ENCODE measurements at regions not wholly inside any gene's neighbourhood (a gene's known extent, or its start where the extent isn't known, plus 50 kb on each side); places are given as distances from the start of the nearest gene placed in this dataset.

DNA sequence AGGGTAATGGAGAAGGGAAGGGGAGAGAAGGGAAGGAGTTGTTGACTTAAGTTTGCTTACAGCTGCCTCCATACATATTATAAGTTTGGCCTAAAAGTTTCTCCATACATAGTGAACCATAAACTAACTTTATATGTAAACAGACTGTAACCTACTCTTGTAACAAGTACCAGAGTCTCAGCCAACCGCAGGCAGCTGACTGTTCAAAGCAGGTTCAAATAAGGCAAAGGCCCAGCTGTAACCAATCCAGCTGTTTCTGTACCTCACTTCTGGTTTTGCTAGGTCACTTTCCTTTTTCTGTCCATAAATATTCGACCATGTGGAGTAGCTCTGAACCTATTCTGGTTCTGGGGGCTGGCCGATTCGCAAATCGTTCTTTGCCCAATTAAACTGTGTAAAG, 591.2 kb downstream of the INSC start:
- DNase-seq, result no peak

DNA sequence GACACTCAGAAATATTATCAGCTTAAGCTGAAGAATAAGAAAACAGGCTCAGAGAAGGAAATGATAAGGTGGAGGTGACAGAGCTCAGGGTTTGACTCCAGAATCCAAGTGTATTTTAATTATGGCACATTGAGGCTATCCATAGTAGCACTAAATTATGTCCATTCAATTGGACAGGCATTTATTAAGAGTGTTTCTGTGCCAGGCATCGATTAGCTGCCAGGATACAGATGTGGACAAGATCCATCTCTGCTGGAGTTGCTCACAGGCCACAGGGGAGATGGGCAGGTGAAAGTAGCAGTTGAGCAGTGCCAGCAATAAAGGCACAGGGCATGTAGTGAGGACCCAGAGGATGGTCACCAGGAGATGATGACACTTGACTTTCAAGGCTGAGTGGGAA, 592.5 kb downstream of the INSC start:
- no peak for DNase-seq

DNA sequence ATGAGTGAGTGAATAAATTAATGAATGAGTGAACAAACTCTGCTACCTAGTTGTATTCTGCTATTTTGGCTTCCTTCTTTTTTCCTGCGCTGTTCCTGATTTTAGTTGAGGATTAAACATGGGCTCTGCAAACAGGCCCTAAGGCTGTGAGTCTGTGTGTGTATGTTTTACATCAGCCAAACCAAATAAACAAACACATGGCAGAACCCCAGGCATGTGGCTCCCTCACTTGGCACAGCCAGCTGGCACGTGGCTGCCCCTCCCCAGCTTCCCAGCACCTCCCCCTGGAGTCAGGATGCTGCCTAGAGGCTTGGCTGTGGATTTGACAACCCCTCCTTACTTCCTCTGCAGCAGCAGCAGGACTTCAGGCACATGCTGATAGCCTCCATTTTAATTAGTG, 593.2 kb downstream of the INSC start:
- DNase-seq, result no peak

DNA sequence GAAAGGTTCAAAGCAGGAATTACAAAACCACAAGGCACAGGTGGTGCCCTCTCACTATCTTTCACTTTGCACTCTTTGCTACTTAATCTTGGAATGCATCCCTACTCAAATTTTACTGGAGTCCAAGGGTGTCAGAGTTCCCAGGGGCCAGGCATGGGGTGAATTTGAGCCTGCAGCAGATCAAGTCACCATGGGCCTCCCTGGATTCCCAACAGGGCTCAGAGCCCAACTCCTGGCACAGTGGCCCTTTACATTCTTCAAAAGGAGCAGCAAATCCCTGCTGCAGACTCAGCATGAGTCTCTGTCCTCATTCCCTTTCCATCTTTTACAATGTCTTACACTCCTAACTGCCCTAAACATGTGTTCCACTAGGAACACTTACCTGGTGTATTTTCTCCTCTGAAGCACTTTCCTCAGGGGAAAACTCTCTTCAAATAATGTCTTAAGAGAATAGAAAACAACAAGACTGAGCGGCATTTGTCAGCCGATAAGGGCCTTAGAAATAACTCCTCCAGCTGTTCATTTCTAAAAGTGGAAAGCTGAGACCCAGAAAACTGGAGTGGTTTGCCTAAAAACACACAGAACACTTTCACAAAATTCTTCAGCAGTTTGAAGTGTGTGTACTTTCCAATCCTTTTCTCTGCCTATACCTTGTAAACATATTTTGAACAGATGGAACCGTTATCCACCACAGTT, 596.0 kb downstream of the INSC start:
- no peak for DNase-seq

DNA sequence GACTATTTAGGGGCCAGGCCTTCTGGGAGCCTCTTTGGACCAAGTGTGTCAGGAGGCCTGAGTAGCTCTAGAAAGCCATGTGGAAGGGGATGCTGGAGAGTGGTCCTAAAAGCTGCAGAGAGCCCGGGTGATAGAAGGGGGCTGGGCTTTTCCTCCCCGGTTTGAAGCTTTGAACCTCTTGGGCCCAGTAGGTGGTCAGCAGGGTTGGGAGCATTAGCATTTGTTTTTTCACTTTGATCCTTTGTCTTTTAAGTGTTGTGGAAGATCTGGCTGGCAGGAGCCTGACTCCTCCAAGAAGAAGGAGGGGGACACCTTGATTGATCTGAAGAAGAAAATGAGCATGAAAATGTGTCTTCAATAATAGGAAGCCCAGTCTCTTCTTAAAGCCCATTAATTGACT, 596.6 kb downstream of the INSC start:
- DNase-seq, result no peak

DNA sequence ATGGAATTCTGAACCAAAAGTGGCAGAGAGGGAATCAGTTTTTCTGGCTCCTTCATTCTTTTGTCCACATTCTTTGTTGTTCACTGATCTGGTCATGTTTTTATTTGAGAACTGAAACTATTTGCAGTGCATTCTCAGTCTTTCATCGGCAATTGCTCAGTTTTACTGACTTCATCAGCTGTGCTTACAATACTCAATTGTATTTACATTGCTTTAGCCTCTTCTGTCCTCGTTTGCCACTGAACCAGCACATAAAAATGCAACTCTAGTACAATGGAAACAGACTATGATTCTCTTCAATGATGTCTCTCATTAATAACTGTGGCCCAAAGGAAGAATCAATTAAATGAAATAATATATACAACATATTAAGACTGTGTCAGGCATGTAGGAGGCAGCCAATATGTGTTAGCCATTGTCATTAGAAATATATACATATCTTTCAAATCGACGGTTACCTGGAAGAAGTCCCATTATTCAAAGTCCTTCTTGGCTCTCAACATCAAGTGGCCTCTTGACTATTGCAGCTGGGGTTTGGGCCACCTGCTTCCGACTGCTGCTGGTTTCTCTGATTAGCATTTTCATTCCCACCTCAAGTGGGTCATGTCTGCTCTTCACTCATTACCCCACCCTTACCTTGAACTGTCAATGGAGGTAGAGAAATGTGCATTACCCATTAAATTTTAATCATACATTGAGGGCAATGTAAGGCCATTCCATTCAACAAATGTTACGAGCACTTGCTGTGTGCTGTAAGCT, 600.1 kb downstream of the INSC start:
- DNase-seq, result no peak

DNA sequence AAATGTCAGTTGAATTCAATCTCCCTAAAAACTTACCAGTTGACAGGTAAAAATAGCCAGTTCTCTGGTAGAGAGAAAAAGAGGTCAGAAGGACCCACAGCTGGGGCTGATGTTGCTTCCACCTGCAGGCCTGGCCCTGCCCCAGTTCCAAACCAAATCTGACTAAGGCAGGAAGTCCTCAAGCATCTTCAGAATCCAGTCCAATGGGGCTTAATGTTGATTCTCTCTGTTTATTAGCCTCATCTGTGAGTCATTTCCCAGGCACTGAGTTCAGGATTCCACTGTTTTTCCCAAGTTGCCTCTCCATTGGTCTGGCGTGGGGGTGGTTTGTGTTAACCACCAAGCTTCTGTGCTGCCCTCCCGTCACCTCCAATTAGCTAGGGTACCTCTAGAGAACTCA, 601.8 kb downstream of the INSC start:
- no peak for DNase-seq

DNA sequence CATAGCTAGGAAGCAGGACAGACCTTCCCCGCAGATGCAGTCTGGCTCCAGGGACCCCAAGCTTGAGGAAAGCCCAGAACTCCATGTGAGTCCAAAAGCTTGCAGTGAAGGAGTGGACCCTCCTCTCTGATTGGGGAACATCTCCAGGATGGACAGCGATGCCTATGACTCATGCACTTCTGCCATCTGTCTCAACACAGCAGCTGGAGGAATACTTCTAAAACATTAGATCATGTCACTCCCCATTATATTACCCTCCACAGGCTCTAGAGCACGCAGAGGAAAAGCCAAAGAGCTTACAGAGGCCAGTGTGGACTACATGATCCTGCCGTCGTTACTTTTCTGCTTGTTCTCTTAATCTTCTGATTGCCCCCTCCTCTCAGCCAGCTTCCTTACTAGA, 605.7 kb downstream of the INSC start:
- DNase-seq, result no peak

DNA sequence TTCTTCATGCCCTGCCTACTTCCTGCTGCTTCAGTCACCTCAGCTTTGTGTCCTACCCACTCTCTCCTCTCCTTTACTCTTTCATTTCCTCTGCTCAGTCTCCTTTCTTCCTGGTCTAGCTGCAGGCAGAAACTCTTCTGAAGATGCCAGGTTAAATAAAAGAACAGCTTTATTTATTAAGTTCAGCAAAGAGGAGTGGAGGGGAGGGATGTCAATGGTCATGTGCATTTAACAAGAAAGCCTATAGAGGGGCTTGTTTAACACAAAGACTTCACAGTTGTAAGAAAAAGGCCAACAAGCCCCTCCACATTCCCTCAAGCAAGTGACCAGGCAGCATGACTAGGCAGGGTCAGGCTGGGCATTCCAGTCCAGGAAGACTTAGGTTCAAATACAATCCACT, 609.2 kb downstream of the INSC start:
- no peak for DNase-seq

DNA sequence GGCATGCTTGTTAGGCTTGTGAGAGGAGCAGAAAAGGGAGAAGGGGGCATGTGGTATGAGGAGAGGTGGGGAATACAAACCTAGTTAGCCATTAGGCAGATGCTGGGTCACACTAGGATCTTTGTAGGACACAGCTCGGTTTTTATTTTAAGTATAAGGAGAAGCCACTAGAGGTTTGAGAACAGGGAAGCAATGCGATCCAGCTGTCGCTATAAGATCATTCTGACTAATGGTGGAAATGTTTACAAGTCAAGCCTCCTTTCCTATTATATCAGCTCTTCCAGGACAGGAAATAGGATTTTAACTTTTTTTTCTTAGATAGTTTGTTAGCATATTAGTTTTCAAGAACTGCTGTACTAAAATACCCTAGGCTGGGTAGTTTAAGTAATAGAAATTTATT, 609.9 kb downstream of the INSC start:
- no peak for DNase-seq

DNA sequence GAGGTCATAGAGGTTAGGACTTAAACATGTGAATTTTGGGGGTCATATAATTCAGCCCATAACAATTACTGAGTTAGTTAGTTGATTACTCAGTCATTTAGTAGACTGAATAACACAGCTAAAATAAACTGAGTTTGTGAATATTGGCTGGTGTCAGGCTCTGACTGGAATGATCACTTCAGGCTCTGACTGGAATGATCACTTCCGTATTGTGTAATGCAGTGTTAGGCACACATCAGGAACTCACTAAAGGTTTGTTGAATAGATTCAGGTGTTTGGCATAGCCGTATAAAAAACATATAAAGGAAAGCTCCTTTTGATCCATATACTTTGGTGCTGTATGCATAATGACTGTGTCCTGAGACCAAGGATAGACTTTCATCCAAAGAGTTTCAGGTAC, 610.5 kb downstream of the INSC start:
- no peak for DNase-seq

DNA sequence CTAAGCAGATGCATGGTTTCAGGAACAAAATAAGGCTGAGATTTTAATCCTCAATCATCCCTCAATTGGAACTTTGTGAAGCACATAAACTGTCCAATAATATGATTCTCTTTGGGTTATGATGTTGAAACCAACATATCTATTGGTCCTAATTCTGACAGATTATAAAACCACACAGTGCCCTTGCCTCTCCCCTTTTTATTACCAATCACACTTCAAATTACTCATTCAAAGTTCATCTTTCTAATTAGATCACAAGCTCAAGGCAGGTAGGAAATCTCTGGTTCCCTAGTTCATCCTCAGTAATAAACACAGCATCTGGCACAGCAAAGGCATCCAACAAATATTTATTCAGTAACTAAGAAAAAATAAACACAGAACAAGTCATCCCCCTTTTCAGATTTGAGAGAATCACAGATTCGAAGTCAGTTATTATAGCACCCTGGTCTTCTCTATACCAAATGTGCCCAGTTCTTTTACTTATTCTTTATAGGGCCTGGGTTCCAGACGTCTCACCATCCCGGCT, 611.6 kb downstream of the INSC start:
- DNase-seq, result no peak

DNA sequence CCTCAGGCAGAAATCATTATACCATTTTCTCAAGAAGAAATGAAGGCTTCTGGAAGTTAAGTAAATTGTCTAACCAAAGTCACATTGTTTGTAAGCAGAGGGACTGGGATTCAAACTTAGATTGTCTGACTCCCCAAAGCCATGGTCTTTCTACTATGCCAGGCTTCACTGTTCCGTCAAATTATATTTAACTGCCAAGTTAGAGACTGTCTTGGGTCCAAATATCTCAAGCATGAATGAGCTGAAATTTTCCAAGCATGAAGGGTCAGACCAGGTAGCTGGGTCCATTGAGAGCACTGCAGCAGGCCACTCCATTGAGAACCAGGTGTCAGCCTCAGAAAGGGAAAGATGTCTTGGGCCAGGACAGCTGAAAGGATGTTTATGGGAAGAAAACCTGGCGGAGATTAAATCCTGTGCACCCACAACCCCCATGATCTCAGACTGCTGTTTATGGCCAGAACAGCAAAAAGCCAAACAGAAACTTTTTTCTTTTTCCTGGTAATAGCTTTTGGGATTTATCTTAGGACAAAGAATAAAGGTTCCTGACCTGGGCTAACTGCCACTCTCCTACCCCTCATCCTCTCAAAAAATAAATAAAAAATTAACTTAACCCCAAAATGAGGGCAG, 612.3 kb downstream of the INSC start:
- no peak for DNase-seq

DNA sequence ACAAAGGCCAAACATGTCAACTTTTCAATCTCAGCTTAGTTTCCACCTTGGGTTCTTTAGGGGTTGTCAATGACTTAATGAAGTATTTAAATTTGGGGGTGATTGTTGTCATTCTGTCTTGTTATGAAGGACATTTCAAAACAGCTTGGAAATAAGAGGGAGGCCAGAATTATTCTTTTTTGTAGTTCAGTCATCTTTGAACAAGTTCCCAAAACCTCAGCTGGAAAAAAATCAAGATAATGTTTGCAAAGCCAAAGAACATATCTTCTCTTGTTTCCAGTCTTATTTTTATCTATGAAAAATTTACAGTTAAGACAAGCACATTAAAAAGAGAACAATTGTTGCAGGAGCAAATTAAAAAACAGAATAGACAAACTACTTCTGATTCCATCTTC, 612.8 kb downstream of the INSC start:
- no peak for DNase-seq

DNA sequence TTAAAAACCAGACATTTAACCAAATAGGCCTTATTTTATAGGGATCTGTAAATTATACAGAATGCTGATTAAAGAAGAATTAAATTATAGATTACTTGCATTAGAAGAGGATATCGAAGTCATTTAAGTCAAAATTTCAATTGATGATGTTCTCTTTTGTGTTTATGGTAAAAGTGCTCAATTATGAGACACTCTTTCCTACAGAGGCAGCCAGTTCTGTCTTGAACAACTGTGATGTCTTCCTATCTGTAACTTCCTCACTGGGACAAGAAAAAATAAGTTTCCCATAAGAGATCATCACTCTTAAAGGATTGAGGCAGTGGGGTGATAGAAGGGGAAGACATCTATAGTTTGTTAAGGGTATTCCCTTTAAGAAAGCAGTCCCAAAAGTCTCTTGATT, 613.5 kb downstream of the INSC start:
- DNase-seq, result no peak

DNA sequence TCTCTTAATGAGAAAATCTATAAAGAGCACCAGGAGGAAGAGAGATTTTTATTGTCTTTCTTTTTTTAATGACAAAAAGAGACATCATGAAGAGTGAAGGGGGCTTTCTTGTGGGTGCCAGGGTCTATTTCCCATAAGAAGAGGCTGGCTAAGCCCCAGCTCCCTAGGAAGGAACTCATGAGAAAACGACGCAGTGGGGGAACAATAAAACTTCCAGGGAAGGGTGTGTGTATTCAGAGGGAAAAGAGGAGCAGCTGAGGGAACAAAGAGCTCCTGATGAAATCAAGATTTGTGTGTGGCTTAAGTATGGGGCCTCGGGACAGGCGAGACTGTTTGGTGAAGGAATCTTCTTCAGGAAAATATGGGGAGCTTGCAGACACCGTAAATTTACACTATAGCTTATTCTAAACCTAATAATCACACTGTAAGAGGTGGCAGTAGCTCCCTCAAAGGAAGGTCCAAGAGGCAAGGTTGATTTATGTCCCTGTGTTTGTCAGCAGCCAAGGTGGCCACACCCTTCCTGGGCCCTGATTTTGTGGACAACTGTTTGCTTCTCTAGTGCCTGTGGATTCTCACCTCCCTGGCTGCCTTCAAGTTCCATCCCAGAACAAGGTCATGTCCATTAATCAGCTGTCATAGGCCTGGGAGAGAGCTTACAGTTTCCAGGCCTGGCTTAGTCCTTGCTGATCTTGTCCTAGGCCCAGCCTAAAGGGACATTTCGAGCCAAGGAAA, 615.7 kb downstream of the INSC start:
- DNase-seq, result no peak

DNA sequence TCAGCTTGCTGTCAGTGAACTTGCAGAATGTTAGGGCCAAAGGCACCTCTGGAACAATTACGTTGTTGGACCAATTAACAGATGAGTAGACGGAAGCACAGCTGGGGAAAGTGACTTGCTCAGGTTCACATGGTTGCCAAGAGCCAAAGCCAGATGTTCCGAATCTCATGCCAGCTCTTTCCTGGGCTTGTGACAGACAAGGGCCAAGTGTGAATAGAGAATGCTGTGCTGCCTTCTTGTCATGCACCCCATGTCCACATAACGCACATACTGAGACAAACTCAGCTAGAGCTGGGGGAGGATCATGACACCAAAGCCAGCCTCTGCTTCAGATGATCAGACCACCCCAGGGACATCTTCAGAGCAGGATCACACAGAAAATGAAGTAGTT, 616.3 kb downstream of the INSC start:
- no peak for DNase-seq

DNA sequence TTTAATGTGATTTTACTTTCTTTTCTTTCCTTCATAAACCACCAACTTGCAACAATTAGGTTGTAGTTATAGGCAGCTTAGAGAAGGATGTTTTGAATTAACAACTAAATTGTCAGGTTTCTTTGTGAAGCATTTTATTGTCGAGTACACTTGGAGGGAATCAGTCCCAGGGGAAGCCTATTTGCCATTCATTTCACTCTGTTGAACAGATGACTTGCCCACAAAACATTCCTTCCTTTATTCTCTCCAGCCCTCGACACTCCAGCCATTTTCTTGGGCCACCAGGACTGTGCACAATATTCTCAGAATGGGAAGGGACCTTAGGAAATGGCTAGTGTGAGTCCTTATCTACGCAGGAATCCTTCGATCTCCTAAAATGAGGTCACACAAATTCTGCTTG, 620.6 kb downstream of the SOX6 start:
- DNase-seq, result no peak

DNA sequence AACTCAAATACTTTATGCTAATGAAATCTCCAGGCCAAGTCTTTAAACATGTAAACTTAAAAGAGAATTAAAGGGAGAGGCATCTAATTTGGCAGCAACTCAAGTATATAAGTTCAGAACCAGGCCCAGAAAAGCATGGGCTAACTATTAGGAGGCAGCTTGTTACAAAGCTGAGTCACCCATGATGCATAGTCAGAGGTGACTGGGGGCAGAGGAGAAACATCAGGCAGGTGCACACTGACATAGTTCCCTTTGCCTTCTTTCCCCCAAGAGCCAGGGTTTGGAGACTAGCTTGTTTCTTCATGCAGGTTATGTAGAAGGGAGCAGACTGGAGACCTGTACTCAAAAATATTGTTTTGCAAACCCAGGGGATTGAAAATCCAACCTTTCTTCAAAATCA, 619.0 kb downstream of the SOX6 start:
- no peak for DNase-seq

DNA sequence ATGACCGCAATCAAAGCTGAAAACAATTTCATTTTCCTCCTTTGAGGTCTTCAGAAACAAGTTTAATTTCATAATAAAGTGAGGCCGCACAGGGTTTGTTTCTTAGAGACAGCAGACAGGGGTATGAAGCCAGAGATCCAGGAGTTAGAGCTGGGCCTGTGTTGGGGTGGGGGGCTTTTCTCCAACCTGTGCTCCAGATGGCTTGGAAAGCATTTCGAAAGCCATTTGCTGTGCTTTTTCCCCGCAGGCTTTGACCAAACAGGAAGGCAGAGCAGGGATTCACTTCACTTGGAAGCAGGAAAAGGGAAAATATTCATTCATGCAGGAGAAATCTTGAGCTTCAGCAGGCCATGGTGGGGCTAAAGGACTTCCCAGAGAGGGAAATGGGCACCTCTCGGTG, 617.4 kb downstream of the SOX6 start:
- DNase-seq, result no peak

DNA sequence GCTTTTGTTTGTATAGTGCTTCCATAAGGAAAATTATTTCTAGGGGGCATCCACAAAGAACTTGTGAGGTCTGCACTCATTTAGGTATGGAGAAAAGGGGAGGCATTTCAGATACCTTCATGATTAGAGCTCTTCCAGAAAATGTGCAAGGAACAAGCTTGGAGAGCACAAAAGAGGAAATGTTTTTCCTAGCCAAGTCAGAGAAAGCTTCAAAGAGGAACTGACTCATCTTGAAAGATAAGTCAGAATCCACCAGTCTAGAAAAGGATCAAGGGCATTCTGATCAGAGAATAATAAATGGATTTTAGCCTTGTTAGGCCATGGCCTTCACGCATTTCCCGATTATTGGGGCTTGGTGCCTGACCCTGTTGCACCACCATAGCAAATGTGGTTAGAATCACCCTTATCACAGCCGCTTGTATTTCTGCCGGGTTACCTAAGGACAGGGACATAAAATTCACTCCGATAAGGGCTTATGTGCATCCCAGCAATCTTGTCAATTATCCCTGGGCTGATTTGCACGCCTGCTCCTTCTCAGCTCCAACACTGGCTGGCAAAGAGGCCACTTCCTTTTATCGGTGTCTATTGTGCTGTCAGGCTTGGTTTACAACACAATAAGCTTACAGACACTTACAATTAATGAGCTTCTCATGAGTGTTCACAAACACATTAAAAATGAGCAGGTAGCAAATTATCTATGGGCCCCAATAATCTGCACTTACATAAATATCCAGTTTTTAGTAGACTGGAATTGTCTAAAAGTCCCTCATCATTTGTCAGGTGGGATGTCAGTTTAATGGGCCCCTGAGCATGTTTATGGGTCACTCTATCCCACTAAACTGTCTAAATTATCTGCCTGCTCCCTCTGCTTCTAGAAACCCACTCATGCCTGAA, 613.5 kb downstream of the SOX6 start:
- DNase-seq, result no peak

DNA sequence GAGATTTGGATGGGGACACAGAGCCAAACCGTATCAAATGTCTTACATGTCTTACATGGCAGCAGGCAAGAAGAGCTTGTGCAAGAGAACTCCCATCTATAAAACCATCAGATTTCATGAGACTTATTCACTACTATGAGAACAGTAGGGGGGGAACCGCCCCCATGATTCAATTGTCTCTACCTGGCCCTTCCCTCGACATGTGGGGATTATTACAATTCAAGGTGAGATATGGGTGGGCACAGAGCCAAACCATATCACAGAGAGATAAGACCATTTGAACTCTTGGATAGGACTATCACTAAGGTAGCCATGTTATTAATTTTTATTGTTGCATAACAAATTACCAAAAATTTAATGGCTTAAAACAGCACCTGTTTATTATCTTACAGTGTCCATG, 611.7 kb downstream of the SOX6 start:
- DNase-seq, result no peak

Data from T-helper 1 cell (primary cell).